ENCODE measurements at regions not wholly inside any gene's neighbourhood (a gene's known extent, or its start where the extent isn't known, plus 50 kb on each side); places are given as distances from the start of the nearest gene placed in this dataset.

- TF ChIP-seq CTCF (IDR thresholded peaks at IDR 0.05) (no peak), POLR2A (IDR thresholded peaks at IDR 0.05) (no peak), POLR2AphosphoS5 (IDR thresholded peaks at IDR 0.05; ENCODE audit: insufficient read depth in 1 of 2, low read depth in 1 of 2) (no peak)
Observed at GRCh38 chr2:185463481-185463880, 275.1 kb upstream of the FSIP2 start.

Measured in vagina (tissue), 2 donors.